Esophagus muscularis mucosa (tissue), 4 donors: ENCODE measurements at regions not wholly inside any gene's neighbourhood (a gene's known extent, or its start where the extent isn't known, plus 50 kb on each side); places are given as distances from the start of the nearest gene placed in this dataset.
"Not testable (repeated sequence)": the region's sequence is repeated elsewhere in the genome, so short reads cannot be mapped to it uniquely, and the experiment has no call there.

ENCODE experiments used
- CTCF ChIP-seq, 3 experiments: fragments of 200-600 bp in 2 of 3; fragments of 450-650 bp in 1 of 3; sonication (generic) in 2 of 3; IDR thresholded peaks; one replicate each; pipeline ENCODE4 v1.5.1; 2017 to 2019; ENCODE audit warnings: antibody characterized with exemption in 3 of 3, mild to moderate bottlenecking in 2 of 3, moderate library complexity in 1 of 3
- EP300 ChIP-seq: sonication (generic); formaldehyde crosslinking; IDR thresholded peaks from one replicate; pipeline ENCODE4 v1.6.1; 2017; ENCODE audit warnings: antibody characterized with exemption
- POLR2A ChIP-seq: fragments of 450-650 bp; IDR thresholded peaks from one replicate; pipeline ENCODE4 v1.6.1; 2017; ENCODE audit warnings: antibody characterized with exemption, moderate library complexity, mild to moderate bottlenecking, low read depth
- POLR2AphosphoS5 ChIP-seq, 2 donors: sonication (generic); formaldehyde crosslinking; IDR thresholded peaks; one replicate each; pipeline ENCODE4 v1.6.1; 2017; ENCODE audit warnings: antibody characterized with exemption in 2 of 2

- TF ChIP-seq POLR2A; CTCF (IDR thresholded peaks at IDR 0.05); EP300; POLR2AphosphoS5 (IDR thresholded peaks at IDR 0.05): not testable (repeated sequence)
Measured at GRCh38 chr9:41652100-41652713, 463.1 kb upstream of the ZNG1F start.
